Heart left ventricle (tissue), 13 donors: ENCODE measurements at regions not wholly inside any gene's neighbourhood (a gene's known extent, or its start where the extent isn't known, plus 50 kb on each side); places are given as distances from the start of the nearest gene placed in this dataset.

Experiments used
- CTCF ChIP-seq, 12 donors: fragments of 200-600 bp; sonication (generic) in 4 of 12; IDR thresholded peaks; one replicate each; pipeline versions ENCODE4 v1.5.0 to v1.8.0; 2018 to 2022; ENCODE audit warnings: antibody characterized with exemption in 12 of 12, mild to moderate bottlenecking in 5 of 12
- POLR2A ChIP-seq, 2 donors: fragments of 450-650 bp; IDR thresholded peaks; one replicate each; pipeline ENCODE4 v1.6.1; 2017; ENCODE audit warnings: antibody characterized with exemption in 2 of 2, mild to moderate bottlenecking in 2 of 2, moderate library complexity in 2 of 2
- donor health status: ischemic (EF 13 %, LVEDD 7.1; RV severe dilation, severe dysfunction).
- donor health status: DM: no; HTN: yes; CAD: no.
- donor health status: DM: no; HTN: no; CAD: no.
- donor health status: ischemic (EF 25% LVEDD 6.9; RV normal size, moderate dysfunction).
- donor health status: ischemic (EF 25% LVEDD 5.7; RV mildly dilated, moderate dysfunction).
- donor health status: ischemic (EF 35%, LVEDD 5.7; RV mildly dilated, moderate dysfunction).
- donor health status: nonischemic (EF 11% LVEDD 7.7; RV severe dilation, severe dysfunction).
- donor health status: DM: yes; HTN: yes; CAD: no.
- donor health status: PGD.
- donor health status: ischemic (EF 29% LVEDD 5.4; RV normal size, mild dysfunction).
- donor health status: nonischemic (EF 23%, LVEDD 6.1; RV moderate dilation, normal function).

DNA sequence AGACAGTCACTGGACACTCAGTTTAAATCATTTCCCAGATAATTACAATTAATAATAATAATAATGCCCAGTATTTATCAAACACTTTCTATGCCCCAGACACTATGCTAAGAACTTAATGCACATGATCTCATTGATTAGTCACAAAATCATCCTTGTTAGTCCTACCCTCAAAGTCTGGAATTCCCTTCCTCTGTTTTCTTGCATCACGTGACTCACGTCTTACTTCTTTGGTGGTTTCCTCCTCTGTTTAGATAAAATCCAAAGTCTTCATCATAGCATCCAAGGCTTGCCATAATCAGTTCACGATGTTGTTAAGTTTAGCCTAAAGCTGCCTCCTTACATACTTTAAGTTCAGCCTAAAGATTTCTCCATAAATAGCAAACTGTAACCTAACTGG lies 471.9 kb downstream of the PMP22 start:
- TF ChIP-seq CTCF (IDR thresholded peaks at IDR 0.05): no peak
- no peak for TF ChIP-seq POLR2A (IDR thresholded peaks at IDR 0.05)
